Frontal cortex (tissue), 4 donors: ENCODE measurements at regions not wholly inside any gene's neighbourhood (a gene's known extent, or its start where the extent isn't known, plus 50 kb on each side); places are given as distances from the start of the nearest gene placed in this dataset. TPM values are rescaled to one million over a fixed set of nuclear protein-coding genes. Genes with fewer than 3 reads are reported as not detected.
"Not testable (repeated sequence)": the region's sequence is repeated elsewhere in the genome, so short reads cannot be mapped to it uniquely, and the experiment has no call there.

Source experiments
- DNase-seq, 2 donors: peaks; one replicate each; pipeline ENCODE4 v3.0.0; 2012; ENCODE audit warnings: low spot score in 2 of 2
- FAIRE-seq: peaks from 2 replicates; lab custom pipeline; 2012; peaks lifted over from hg19 to GRCh38; lab: Jason Lieb, UNC
- small RNA-seq: library from RNA; depleted of rRNA; stranded (forward); fragments of <200 nt; gene quantifications from one replicate; pipeline ENCODE3, GENCODE V24; 2014
- donor health status: control.
- donor health status: control.
- donor health status: control.

GRCh38 chr4:100042711-100043110, 92.6 kb upstream of the H2AZ1 start:
- no peak for DNase-seq
- no peak for FAIRE-seq

DNA sequence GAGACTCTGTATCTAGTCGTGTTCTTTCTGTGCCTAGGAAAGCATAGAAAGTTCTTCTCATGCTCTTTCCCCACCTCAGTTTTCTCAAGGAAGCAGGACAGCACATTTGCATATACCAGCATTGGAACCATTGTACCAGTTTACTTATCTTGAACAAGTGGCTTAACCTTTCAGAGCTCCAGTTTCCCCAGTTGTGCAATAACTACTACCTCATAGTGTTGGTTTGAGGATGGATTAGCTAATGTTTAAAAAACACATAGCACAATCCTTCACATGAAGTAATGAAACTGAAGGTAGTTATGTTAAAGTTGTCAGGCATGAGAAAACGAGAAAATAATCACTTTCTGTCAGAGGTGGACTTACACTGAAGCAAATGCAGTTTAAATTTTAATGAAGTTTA, 92.2 kb upstream of the H2AZ1 start:
- no peak for DNase-seq
- FAIRE-seq, result no peak

- no peak for FAIRE-seq
Observed at GRCh38 chr4:100041646-100042045, 91.6 kb upstream of the H2AZ1 start.

GRCh38 chr4:100034023-100034664, 84.1 kb upstream of the H2AZ1 start:
- DNase-seq (no peak), FAIRE-seq (no peak)

More at GRCh38 chr4:100041646-100042045, 91.6 kb upstream of the H2AZ1 start:
- DNase-seq, result no peak

- FAIRE-seq (no peak), DNase-seq (no peak)
Observed at GRCh38 chr4:100026066-100026465, 76.0 kb upstream of the H2AZ1 start.

DNA sequence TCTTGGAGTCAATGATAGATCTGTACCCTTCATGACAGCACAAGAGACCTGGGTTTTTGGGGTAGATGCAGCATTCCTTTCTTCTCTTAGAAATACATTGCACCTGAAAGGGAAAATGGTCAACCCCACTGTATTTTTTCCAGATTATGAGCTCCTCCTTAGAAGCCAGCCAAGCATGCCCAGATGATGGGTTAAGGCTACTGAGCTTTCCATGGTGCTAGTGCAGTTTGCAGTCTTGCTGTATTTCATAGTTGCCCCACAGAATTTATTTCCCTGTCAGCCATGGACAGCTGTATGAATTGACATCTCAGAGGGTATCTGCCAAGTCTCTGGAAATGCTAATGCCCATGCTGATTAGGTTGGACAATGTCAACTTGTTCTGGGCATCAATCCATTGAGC, 73.7 kb upstream of the H2AZ1 start:
- DNase-seq, result no peak
- FAIRE-seq, result no peak

GRCh38 chr4:100022792-100023222, 72.7 kb upstream of the H2AZ1 start:
- no peak for DNase-seq
- FAIRE-seq, result no peak

DNA sequence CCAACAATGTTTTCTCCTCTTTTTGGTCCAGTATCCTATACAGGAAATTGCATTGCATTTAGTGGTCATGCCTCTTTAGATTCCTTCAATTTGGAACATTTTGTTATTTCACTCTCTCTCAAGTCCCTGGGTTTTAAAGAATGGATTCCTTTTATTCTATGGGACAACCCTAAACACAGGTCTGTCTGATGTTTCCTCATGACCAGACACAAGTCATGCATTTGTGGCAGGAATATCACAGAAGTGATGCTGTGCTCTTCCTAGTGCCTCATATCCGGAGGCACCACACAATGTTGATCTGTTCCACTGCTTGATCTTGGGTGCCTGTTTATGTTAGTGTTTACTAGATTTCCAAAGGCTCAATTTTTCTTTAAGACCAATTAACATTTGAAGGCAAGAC, 69.7 kb upstream of the H2AZ1 start:
- DNase-seq (no peak), FAIRE-seq (no peak)

- no peak for FAIRE-seq
- no peak for DNase-seq
Observed at GRCh38 chr4:100017637-100018310, 67.7 kb upstream of the H2AZ1 start.

GRCh38 chr4:100016191-100016590, 66.1 kb upstream of the H2AZ1 start:
- DNase-seq (no peak), FAIRE-seq (no peak)

GRCh38 chr4:100014616-100015015, 64.5 kb upstream of the H2AZ1 start:
- FAIRE-seq (no peak), DNase-seq (no peak)

- DNase-seq (no peak), FAIRE-seq (no peak)
Observed at GRCh38 chr4:100009490-100009889, 59.4 kb upstream of the H2AZ1 start.

GRCh38 chr4:100008048-100008447, 58.0 kb upstream of the H2AZ1 start:
- no peak for DNase-seq
- FAIRE-seq, result no peak

GRCh38 chr4:100006161-100006560, 56.1 kb upstream of the H2AZ1 start:
- not testable (repeated sequence) for FAIRE-seq, DNase-seq

Small RNA genes lying in the stretch of these regions (small RNA-seq; reads per million reads assigned to genes)
- not detected for gene DYNLL1P6
